ENCODE measurements at regions not wholly inside any gene's neighbourhood (a gene's known extent, or its start where the extent isn't known, plus 50 kb on each side); places are given as distances from the start of the nearest gene placed in this dataset.

- DNase-seq = no peak
Measured at GRCh38 chrX:22396408-22396807, 123.7 kb downstream of the CBLL2 start.

DNA sequence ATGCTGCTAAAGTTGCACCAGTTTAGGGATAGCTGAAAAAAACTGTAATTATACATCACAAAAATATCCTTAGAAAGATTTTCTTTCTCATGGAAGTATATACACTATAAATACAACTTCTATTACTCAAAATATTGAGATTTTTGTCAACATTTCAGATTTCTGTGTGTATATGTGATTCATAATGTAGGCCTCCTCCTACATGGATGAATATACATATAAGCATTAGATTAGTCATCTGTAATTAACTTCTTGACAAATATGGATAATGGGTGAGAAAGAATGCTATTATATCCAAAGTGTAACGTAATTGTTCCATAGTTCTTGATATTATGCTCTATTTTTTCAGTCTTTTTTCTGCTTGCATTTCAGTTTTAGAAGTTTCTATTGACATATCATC is 124.9 kb downstream of the CBLL2 start:
- DNase-seq = no peak

GRCh38 chrX:22399437-22400192 is 126.9 kb downstream of the CBLL2 start:
- no peak for DNase-seq

DNA sequence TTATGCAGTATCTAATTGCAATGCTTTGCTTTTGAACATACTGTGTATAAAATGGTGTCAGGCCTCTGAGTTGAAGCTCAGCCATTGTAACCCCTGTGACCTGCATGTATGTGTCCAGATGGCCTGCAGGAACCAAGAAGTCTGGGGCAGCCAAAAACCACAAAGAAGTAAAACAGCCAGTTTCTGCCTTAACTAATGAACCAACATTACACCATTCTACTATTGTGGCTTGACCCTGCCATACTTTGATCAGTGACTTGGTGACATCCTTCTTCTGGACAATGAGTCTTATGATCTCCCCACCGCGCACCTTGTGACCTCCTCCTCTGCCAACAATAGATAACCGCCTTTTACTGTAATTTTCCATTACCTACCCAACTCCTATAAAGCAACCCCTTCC is 131.6 kb downstream of the CBLL2 start:
- no peak for DNase-seq

DNA sequence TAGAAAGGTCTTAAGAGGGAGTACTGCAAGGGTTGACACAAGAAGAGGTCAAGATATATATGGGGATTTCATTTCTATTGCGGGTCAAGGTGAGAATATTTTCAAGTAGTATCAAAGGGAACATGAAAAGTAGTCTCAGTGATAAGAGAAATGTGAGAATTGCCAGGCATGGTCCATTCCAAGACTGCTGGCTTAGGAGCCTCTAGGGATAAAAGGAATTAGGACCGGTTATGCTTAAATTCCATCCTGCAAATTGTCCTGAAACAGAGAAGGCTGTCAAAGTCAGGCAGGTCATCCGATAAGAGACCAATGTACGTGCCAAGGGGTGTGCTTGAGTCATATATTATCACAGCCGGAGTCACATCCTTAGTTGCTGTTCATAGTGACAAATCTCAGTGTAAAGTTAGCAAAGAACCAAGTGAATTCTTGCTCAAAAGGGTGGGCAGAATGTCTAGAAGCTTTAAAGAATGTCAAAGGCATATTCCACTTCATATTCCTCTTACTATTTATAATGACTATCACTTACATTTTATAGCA is 133.6 kb downstream of the CBLL2 start:
- no peak for DNase-seq

DNA sequence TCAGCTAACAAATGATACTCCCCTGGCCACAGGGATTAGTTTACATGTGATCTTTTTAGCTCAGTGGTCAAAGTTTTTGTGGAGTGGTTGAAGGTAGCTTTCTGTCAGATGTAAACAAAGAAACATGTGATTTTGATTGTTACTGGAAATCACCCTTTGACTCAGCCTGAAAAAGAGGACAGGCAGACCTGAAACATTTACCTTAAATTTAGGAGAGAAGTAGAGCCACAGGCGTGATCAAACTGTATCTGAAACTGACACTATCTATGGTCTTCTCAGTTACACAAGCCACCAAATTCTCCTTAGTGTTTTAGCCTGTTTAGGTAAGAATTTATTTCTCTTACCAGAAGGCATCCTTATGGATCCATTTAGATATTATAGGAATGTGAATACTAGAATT is 136.7 kb downstream of the CBLL2 start:
- DNase-seq = no peak

- no peak for DNase-seq
Measured at GRCh38 chrX:22424122-22424915, 151.6 kb downstream of the CBLL2 start.

DNA sequence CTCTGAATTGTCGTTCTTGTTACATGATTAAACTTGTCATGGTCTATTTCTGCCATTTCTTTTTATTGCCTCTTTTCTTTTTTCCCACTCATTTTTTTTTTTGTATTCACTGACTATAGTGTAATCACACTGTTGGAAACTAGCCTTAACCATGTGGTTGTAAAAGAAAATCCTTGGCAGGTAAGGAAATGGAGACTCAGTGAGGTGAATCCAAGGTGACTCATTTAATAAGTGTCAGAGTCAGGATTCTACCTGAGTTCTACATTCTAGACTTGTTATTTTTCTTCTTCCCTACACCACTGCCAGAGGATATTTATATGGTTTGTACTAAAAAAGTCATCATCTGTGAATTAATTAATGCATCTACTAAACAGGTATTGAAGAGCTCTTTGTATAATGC is 152.2 kb downstream of the CBLL2 start:
- no peak for DNase-seq

- no peak for DNase-seq
Measured at GRCh38 chrX:22429704-22430103, 157.0 kb downstream of the CBLL2 start.

GRCh38 chrX:22430701-22431100 is 158.0 kb downstream of the CBLL2 start:
- DNase-seq = no peak

DNA sequence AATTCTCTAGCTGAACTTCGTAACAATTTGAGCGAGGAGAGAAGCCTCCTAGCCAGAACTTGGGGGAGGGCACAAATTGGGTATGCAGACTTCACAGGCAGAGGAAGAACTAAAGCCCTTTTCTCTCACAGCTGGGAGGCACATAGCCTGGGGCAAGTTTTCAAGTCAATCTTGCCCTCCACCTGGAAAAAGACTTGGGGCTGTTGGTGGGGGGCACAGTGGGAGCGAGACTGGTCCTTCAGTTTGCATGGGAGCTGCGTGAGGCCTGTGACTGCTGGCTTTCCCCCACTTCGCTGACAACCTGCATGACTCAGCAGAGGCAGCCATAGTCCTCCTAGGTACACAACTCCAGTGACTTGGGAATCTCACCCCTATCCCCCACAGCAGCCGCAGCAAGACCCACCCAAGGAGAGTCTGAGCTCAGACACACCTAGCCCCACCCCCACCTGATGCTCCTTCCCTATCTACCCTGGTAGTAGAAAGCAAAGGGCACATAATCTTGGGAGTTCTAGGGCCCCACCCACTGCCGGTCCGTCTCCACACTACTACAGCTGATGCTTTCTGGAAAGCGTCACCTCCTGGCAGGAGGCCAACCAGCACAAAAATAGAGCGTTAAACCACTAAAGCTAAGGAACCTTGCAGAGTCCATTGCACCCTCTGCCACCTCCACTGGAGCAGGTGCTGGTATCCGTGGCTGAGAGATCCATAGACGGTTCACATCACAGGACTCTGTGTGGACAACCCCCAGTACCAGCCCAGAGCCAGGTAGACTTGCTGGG is 160.8 kb downstream of the CBLL2 start:
- no peak for DNase-seq

- DNase-seq = no peak
Measured at GRCh38 chrX:22445880-22446279, 173.2 kb downstream of the CBLL2 start.

DNA sequence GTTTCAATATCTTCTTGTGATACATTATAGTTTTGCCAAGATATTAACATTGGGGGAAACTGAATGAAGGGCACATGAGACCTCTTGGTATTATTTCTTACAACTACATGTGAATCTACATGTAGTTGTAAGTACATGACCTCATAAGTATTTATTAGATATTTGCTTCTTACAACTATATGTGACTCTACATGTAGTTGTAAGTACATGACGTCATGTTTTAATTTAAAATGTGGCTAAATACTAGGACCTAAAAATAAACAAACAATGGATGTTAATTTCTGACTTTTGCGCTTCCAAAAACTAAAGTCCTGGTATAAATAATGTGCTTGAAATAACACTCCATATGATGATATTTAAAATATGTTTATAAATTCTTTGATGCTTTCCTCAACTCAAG is 190.2 kb downstream of the CBLL2 start:
- DNase-seq = no peak

- DNase-seq = no peak
Measured at GRCh38 chrX:22467571-22467970, 194.9 kb downstream of the CBLL2 start.

- no peak for DNase-seq
Measured at GRCh38 chrX:22481436-22481835, 208.7 kb downstream of the CBLL2 start.

DNA sequence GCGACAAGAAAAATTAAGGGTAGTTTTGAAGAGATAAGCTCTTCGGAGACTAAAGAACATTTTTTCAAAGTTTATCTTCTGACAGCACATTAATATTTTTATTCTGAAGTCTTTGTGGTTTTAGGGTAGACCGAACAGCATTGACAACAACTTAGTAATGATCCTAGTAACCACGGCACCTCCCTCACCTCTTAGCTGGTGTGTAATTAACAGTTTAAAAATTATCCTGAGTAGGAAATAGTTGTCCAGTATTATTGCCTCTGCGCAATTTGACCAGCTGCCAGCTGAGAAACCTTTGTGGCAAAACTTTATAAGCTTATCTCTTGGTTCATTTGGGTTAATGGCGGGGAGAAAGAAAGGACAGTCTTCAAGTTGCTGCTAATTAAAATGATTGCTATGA is 213.6 kb downstream of the CBLL2 start:
- DNase-seq = no peak

GRCh38 chrX:22516893-22517292 is 244.2 kb downstream of the CBLL2 start:
- no peak for DNase-seq

DNA sequence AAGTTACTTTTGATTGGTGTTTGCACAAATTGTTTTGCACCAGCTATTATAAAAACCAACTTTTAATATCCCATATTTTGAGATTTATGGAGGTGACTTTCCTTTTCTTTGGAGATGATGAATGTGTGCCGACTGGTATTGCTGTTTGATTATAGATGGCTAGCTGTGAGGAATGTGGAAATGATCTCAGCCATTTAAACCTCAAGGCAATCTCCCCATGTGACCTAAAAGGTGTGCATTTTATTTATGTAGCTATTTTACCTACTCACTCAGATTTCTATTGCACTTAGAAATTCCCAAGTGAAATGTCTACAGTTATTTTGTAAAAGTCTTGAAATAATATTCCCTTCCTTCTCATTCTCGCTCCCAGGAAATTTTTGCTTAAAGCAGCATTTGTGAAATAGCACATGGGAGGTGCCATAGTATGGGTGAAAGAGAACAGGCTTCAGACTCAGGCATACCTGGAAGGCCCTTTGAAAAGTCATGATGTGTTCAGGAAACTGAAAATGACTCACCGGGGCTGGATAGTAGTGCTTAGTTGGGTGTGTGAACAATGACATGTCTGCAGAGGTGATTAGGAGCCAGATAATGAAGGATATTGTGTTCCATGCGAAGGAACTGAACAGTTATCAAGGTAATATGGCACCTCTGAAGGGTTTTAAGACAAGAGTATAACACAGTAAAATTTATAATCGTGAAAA is 247.6 kb downstream of the CBLL2 start:
- DNase-seq = no peak

DNA sequence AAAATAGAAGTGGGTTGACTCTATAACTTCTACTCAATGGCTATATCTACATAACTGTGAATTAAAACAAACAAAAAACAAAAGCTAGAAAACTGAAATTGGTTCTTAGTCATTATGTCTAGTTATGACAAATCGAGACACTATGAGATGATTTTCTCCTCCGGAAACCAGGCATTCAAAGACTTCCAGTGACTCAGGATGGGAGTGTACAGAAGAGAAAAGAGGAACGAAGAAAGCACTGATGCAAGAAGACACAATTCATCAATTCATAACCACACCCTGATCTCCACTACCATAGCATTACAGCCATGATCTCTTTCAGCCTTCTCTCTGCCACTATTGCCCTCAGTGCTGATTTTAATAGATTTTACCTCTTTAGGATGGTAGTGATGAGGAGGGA is 253.6 kb downstream of the CBLL2 start:
- no peak for DNase-seq

- DNase-seq = no peak
Measured at GRCh38 chrX:22527302-22527701, 254.6 kb downstream of the CBLL2 start.

DNA sequence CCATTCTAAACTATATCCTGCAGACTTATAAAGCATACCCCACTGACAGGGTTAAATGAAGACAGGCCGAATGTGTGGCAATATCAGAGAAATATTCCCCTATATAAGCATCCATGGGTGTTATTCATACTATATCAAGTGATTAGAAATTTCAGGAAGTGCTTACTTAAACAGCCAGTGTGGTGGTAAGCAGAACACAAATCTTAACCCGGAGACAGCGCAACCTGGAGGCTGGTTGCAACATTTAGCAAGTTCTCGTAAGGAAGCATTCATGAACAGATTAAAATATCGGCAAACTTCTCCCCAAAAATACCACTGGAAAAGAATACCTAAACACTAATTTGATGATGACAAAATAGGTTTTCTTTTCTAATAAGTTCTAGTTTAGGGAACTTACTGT is 261.2 kb downstream of the CBLL2 start:
- no peak for DNase-seq

GRCh38 chrX:22534643-22535042 is 261.9 kb downstream of the CBLL2 start:
- DNase-seq = no peak

All from NCI-H1092 (cell line).